Stimulated activated CD4-positive, alpha-beta T cell treated with anti-CD3 and anti-CD28 coated beads, Interleukin-1b, Interleukin-23, amount 100 ng/mL, for 1 hour (primary cell): ENCODE measurements at regions not wholly inside any gene's neighbourhood (a gene's known extent, or its start where the extent isn't known, plus 50 kb on each side); places are given as distances from the start of the nearest gene placed in this dataset.

ENCODE experiments used
- DNase-seq, 2 donors: peaks; one replicate each; pipeline ENCODE4 v3.0.0-alpha.2; 2020; ENCODE audit warnings: low read depth in 2 of 2

DNA sequence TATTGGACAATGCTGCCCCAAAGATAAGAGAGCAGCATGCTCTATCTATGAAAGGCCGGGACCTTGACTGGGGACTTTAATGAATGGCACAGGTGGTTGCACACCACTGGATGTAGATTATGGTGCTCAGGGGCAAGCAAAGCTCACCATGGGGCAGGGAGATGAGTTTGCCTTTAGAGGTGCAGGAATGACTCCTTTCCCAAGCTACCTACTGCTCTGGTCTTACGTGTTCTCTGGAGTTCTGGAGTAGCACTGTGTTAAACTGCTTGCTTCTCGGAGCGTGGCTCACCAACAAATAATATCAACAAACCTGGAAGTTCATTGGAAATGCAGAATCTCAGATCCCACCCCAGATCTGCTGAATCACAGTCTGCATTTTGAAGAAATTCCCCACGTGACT, 445.3 kb downstream of the RPS24 start:
- no peak for DNase-seq

DNA sequence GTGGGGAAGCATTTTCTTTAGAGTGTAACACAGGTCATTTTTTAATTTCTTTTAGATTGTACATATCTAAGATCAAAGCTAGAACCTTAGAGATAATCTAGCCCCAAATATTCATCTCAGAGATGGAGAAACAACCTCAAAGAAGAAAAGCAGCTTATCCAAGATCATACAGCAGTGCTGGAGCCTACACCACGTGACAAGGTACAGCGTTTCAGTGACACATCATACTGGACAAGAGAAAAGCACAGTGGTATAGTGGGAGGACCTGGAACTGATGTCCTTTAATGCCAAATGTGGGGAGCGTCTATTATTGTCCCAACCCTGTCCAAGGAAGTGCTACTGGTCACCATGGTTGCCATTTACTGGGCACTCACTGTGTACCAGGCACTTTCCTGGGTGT, 445.8 kb downstream of the RPS24 start:
- DNase-seq = no peak

DNA sequence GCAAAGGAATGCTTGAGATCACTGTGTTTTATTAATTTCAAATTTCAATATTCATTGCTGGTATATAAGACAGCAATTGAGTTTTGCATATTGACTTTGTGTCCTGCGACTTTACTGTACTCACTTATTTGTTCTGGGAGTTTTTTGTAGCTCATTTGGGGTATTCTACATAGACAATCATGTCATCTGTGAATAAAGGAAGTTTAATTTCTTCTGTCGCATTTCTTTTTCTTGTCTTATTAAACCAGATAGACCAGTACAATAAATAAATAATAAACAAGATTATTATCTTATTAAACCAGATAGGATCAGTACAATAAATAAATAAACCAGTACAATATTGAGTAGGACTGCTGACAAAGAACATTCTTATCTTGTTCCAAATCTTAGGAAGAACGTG, 448.2 kb downstream of the RPS24 start:
- no peak for DNase-seq

DNA sequence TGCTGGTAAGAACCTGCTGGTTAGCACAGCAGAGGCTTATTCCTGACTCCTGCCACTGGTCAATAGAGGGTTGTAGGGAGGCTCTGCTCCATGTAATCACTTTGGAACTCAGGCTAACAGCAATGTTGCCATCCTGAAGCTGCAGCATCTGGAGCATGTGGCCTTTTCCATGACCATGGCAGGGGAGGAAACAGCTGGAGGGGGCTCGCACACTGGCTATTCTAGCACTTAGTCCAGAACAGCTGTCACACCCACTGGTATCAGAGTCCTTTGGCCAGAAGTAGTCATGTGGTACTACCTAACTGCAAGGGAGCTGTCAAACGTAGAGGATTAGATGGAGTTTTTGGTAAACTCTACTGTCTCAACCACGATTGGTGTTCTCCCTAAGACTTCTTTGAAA, 450.0 kb downstream of the RPS24 start:
- no peak for DNase-seq

DNA sequence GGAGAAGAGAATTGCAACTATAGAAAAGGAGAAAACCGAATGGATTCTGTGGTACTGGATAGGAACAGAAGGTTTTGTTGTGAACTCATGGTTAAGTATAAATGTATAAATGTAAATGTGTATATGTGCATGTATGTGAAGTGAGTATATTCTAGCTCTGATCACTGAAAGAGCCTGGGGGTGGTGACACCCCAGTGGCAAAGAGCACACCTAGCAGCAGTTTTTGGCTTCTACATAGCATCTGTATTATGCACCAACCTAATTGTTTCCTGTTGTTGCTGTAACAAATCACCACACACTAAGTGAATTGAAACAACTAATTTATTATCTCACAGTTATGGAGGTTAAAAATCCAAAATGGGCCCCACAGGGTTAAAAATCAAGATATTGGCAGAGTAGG, 455.4 kb downstream of the RPS24 start:
- DNase-seq = no peak

DNA sequence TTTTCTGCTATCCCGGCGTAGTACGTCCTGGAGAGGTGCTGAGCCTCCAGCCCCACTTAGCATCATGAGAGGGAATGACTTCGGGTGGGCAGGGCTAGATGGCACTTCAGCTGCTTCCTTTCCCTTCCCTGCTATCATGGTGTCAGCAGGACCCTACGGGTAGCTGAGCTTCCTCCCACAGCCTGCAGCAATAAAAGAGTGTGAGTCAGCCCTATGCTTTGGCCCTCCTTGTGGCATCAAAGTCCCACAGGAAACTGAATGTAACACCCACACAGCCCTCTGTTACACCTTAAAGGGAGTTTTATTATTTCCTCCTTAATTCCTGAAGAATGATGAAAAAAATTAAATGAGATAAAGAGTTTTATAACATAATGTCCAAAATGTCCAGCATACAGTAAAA, 458.1 kb downstream of the RPS24 start:
- no peak for DNase-seq

DNA sequence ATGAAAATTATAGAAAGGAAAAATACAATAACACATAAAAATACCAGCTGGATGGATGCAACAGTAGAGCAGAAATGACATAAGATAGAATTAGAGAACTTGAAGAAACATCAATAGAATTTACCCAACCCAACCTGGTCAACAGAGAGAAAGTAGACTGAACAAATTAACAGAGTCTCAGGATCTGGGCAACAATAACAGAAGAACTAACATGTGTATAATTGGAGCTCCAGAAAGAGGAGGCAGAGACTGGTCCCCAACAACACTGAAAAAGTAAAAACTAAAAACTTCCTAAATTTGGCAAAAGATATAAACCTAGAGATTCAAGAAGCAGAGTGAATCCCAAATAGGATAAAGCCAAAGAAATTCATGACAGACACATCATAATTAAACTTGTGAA, 458.8 kb downstream of the RPS24 start:
- DNase-seq = no peak

DNA sequence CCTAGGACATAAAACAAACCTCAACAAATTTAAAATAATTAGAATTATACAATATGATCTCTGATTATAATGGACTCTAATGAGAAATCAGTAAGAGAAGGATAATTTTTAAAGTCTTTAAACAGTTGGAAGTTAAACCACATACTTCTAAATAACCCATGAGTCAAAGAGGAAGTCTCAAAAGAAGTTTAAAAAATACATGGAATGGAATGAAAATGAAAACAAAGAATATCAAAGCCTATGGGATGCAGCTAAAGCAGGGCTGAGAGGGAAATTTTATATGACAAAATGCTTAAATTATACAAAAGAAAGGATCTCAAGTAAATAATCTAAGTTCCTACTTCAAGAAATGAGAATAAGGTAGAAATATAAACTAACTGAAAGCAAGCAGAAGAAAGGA, 460.5 kb downstream of the RPS24 start:
- no peak for DNase-seq

DNA sequence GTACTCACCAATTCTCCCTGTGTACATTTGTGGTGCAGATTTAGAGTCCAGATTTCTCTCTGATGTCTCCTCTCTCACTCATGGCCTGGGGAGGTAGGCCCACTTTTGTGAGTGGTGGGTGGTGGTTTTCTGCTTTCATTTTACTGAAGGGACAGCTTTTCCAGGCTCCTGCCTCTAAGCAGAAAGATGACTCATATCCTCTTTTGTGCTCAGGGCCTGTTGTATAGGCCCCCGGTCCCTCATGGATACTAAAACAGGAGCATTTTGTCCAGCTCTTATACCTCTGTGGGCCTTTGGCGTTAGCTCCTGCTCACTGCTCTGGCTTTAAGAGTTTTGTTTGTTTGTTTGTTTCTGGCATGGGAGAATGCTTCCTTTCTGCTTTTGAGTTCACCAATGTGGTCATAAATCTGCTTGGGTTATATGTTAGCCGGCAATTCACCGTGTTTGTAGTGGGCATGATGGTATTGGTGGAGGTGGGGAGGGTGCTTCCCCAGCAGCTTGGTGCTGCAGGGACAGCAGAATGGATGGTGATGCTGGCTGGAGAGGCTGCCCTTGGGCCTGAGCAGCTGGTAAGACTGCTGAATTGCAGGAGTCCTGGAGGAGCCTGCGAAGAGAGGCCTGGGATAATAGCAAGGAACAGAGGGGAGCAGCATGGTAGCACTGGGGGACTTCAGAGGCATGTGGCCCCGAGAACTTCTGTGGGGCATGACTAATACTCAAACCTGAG, 468.7 kb downstream of the RPS24 start:
- DNase-seq = no peak

DNA sequence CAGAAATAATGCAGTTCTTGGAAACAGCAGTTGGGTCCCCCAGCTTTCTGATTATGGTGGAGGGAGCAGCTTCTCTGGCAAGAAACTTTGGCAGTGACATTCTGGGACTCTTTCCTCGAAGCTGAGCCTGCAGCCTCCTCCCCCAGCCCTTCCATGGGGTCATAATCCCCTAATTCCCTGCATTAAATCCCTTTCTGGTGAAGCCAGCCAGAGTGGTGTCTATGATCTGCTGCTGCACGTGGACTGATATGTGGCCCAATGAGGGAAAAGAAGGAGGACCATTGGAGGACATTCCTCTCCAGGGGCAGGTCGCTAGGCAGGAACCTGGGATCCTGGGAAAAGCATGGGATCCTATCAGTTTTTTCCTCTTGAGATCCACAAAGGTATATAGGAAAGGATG, 470.5 kb downstream of the RPS24 start:
- no peak for DNase-seq

DNA sequence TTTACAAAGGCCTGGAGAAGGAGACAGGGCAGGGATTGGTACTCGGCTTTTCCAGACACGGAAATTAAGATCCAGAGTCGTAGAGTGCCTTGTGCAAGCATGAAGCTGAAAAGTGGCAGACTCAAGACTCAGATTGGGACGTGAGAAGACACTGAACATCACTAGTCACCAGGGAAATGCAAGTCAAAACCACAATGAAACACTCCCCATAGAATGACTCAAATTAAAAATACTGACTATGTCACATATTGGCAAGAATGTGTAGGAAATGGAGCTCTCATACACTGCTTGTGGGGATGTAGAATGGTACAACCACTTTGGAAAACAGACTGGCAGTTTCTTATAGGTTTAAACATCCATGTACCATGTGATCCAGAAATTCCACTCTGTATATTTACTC, 472.0 kb downstream of the RPS24 start:
- no peak for DNase-seq

DNA sequence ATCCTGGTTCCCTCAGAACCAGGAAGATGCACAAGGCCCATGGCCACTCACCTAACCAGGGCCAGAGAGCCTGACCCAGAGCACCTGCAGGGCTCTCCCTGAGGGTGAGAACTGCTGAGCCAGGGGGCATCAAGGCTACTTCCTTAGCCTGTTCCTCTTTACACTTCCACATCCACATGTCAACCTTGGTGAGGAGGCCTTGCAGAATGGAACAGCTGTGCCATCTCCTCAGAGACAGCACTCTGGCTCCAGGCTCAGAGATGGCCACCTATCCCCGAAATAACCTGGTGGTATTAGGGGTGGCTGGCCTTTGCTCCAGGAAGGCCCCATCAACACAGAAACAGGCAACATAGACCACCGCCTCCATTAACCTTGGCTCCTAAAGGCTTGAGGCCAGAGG, 473.0 kb downstream of the RPS24 start:
- no peak for DNase-seq

DNA sequence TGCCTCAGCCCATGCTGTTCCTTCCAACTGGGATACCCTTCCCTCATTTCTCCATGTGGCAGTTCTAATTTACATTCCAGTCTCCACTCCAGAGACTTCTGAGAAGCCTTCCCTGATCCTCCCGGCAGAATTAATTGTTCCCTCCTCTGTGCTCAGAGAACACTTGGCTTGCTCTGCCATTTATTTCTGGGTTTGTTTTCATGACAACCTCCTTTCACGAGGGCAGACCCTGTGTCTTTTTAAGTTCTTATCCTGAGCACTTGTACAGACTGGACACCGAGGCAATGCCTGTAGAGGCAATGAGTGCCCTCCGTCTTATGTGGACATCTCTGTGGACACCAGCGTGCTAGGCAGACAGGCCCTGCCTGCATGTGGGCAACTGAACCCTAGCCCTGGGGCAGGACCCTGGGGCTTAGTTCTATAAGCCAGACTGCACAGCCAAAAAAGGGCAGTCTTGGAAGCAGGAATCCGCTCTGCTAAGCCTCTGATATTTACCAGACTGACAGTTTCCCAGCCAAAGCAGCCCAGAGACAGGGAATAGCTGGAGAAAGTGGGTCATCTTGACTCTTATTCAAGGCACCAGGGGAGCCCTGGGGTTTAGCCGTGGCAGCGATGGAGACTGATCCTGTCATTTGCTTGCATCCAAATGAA, 474.0 kb downstream of the RPS24 start:
- no peak for DNase-seq

DNA sequence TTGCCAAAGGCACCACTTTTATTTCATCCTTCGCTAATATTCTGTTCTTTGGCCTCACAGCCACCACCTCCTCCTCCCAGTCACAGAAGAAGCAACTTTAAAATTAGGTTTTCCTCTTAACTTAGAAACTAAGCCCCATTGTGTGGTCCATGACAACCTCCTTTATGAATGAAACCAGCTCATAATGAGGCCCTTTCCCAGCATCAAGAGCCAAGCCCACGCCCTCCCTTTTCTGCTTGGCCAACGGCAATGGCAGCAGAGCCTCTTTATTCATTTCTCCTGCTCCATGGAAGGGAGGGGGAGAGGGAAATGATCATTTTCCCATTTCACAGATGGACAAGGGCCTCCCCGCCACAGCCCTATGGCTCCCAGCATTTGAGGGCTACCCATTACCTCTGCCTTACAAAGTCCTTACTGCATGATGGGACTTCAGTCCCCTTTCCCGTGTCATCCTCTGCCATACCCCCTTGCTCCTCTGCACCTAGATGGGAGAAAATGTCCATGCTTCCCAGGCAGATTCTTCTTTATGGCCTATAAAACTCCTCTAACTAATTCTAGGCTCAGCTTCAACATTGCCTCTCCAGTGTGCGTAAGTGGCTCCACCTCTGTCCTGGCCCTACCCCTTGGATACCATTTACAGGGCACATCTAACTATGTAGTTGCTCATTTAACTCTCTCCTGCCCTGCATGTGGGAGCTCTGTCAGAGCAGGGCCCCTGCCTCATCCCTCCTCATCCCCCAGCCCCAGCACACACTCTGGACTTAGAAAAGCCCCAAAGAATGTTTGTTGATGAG, 475.5 kb downstream of the RPS24 start:
- DNase-seq = no peak

DNA sequence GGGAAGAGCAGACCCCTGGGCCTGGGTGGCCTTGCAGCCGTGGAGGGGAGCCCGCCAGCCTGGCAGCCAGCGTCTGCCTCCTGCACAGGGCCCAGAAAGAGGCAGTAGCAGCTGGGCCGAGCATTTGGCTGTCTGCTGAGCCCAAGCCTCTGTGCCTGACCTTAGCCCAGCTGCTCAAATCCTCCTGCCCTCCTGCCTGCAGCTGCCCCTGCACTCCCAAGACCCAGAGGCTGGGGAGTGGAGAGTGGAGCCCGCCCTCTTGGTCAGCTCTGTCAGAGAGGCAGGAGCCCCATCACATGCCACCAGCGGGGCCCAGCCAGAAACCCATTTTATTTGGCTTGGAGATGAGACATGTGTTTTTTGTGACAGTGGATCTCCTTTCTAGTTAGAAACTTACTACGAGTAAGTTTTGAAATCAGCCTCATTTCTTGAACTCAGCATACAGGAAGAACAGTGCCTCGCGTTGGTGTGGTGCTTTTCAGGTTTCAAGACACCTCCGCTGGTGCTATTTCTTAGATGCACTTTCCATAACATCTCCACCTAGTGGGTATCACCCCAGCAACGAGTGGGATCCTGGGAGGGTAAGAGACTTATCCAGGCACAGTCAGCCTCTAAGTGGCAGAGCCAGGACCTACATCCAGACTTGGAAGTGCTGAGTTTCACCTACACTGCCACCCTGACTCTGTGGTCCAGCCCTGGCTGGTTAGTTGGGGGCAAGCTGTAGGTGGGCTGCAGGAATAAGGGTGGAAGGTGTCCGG, 477.1 kb downstream of the RPS24 start:
- no peak for DNase-seq

DNA sequence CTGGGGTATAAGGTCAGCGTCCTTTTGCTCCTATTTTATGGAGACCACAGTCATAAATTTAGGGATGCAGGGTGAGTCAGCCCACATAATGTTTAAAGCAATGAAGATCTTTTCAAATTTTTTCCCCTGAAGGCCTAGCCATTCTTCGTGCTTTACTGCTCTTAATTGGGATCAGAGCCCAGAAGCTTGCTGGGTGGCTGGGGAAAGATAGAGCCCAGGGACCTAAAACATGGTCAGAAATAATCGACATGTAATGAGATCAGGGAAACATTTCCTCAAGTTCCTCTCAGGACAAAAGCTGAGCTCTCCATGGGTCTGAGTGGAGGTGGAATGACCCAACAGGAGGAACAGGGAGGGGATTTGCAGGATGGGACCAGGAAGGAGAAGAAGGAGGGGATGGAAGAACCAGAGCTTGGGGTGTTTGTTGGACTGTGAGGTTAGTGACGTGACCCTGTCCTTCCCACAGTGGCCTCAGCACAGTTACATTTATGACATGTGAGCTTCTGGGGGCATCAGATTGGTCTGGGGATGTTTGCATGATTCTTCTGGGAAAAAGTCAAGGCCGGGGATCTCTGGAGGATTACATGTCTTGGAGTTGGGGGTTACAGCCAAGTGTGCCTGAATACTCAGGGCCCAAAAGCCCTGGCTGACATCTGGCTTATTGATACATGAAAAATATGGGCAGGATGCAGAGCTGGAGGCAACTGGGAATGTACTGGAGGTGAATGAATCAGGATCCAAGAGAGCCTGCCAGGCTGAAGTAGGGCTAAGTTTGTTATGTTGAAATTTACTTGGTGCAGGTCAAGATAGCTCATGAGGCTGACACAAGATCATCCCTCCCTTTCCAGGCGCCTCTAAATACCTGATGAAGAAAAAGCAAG, 477.9 kb downstream of the RPS24 start:
- no peak for DNase-seq

DNA sequence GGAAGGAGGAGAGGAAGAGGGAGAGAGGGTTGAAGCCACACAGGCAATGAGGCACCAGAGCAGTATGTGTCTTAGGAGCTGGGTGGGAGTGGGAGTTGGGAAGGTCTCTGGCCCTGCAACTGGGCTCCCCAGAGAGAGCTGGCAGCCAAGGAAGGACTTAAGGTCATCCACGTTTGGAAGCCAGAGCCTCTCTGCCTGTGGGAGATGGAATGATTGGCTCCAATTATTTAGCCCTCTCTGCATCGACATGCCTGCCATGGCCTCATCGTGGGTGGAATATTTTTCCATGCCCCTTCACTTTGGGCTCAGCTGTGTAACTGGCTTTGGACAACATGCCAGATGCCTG, 478.5 kb downstream of the RPS24 start:
- DNase-seq = no peak

DNA sequence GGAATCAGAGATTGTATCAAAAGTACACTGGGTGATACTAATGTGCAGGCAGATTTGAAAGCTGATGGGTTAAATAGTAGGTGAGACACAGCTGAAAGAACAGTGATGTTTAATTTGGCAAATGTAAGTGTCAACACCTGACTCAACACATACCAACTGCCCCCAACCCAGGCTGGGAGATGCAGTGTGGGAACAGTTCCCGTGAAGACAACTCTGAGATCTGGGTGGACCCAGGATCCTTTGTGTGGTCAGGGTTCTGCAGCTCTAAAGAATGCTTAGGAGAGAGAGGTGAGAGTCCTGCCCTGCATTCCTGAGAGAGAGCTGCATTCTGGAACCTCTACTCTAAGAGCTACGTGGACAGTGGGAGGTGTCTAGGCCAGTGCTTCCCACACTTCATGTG, 479.7 kb downstream of the RPS24 start:
- DNase-seq = no peak

DNA sequence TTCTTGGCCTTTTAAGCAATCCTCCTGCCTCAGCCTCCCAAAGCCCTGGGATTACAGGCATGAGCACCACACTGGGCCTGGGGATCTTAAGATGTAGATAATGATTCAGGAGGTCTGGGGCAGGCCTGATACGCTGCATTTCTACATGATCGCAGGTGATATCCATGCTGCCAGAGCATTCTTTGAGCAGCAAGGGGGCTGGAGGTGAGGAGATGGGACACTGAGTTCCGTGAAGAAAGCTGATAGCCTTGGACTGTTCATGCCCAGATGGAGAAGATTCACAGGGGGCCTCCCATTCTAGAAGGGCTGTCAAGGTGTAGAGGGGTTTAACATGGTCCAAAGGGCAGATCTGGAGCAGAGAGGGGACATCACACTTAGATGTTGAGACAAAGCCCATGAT, 480.3 kb downstream of the RPS24 start:
- no peak for DNase-seq

DNA sequence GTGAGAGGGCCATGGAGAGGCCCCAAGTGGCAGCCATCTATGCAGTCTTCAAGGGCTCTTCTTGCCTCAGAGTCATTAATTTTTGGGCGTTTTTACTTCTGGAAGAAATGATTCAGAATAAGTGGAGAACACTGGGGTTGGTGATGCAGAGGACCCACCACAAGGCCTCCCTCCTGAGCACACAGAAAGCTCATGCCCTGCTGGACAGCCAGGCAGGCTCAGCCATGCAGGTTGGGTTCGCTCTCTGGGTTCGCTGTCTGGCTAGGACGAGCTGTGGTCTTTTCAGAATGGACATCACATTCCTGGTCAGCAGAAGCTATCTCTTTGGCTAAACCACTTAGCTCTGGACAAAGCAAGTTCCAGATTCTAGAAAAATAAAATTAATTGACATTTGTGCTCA, 480.8 kb downstream of the RPS24 start:
- DNase-seq = no peak
